DMS 273 treated with DMSO at 0.1 percent for 48 hours (cell line): ENCODE measurements at regions not wholly inside any gene's neighbourhood (a gene's known extent, or its start where the extent isn't known, plus 50 kb on each side); places are given as distances from the start of the nearest gene placed in this dataset.

Source experiments
- DNase-seq: peaks from one replicate; lab custom pipeline; 2025; lab: John Stamatoyannopoulos, UW

DNA sequence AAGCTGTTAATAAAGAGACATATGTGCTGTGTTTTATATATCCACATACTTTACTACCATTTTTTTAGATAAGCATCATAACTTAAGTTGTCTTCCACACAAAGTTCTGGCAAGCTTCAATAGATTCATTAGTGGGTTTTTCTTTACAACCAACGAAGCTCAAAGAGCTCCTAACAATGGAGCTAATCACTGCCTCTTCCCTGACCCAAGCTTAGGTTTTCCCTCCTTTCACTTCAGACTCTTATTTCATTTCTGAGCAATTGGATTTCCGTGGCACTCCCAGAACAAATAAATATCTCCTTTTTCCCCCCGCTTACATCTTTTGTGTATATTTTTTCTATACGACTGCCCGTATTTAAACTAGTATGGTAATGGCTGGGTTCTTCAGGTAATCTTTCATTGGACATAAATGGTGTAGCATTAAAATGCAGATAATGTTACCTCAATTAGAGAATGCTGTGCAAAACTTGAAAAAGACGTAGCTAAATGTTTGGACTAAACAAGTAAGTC is 275.5 kb upstream of the TMEM161B start:
- DNase-seq, result no peak

GRCh38 chr5:88542786-88543185 is 274.1 kb upstream of the TMEM161B start:
- DNase-seq, result no peak

GRCh38 chr5:88540471-88541115 is 271.9 kb upstream of the TMEM161B start:
- no peak for DNase-seq

DNA sequence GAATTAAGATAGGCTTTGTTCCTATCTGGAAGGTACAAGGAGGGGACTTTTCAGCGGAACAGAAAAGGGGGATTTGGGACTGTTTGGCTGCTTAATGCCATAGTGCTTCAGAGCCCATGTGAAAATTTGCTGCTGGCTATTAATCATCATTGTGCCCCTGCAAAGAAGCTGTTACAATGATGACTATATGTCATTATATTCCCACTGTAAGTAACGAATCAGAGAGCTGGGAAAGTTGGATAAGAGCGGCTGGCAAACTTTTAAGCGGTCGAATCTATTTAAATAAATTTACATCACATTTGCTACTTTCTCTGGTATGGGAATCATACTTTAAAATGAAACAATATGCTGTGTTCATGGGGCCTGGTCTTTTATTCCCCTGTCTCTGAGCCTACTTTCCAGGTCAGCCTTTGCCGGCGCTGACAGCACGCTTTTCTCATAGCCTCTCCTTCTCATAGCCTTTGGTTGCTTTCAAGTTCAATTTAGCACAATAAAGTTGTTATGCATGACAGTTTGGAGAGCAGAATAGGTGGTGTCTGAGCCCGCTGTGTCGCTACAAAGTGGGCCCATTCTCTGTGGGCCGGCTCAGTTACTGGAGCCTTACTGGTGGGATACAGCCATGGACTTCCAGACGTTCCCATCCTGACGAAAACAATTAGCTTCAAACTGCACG is 271.2 kb upstream of the TMEM161B start:
- DNase-seq, result no peak

- DNase-seq, result no peak
These were observed 270.4 kb upstream of the TMEM161B start for GRCh38 chr5:88539026-88539425.

- DNase-seq, result no peak
These were observed 267.5 kb upstream of the TMEM161B start for GRCh38 chr5:88536146-88536545.

GRCh38 chr5:88524941-88525340 is 256.3 kb upstream of the TMEM161B start:
- DNase-seq, result no peak

GRCh38 chr5:88519066-88519465 is 250.4 kb upstream of the TMEM161B start:
- no peak for DNase-seq

DNA sequence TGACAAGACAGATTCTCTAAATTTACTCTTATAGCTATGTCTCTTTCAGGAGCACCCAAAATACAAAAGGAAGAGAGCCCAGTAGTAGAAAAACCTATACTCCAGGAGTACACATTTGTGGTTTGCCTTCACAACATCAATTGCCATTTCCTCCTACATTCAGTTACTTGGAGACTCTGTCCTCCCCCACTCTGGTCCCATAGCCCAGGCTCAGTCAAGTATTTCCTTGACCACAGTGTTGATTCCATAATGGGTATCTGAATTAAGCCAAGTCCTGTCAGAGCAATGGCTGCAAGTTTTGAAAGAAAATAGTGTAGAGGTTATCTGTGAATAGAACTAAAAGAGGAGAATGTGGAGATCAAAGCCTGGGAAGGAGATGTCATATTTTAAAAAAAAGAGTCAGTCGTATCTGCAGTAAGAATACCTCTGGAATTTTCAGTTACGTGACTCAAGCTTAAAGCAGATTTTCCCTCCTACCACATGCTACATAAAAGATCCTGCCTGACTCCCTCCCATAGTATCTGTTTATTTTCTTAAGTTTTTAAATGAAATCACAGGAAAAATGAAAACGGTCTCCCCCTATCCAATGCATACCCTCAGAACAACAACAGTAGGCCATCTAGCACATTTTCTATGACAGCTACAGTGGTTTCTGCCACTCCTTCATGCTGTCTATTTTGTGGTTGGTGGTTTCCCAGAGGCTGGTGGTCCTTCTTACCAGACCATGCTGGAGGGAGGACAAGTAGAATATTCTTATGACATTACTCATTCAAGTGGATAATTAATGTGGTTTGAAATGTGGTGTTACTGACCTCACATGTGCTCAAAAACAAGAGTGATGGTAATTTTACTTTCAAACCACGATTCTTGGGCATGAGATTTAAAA is 249.7 kb upstream of the TMEM161B start:
- no peak for DNase-seq

DNA sequence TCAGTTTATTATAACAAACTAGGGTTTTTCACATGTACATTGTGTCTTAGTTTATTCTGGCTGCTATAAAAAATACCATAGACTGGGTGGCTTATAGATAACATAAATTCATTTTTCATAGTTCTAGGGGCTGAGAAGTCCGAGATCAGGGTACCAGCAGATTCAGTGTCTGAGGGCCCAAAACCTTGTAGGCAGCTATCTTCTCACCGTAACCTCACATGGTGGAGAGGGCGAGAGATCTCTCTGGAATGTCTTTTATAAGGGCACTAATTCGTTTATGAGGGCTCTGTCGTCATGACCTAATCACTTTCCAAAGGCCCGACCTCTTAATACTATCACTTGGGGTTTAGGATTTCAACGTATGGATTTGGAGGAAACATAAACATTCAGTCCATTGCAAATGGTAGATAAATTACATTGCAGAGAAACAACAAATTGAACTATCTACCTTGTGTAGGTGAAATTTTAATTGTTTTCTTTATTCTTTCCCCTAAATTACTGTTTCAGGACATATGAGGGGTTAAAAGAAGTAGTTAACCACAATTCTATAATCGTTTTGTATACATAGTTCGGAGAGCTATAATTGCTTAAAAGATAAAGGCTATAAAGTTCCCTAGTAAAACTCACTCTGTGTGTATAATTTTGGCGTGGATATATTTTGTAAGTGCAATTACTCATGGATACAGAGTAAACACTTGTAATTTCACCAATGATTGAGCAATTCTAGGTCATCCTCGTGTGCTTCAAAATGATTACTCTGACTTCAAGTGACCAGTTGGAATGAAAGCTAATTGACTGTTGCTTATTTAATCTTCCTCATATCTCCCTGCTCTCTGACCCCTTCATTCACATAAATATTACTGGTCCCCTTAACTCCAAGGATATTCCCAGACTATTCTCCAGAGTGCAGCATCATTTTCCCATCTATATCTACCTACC is 247.5 kb upstream of the TMEM161B start:
- no peak for DNase-seq

- no peak for DNase-seq
These were observed 246.4 kb upstream of the TMEM161B start for GRCh38 chr5:88515068-88515467.

DNA sequence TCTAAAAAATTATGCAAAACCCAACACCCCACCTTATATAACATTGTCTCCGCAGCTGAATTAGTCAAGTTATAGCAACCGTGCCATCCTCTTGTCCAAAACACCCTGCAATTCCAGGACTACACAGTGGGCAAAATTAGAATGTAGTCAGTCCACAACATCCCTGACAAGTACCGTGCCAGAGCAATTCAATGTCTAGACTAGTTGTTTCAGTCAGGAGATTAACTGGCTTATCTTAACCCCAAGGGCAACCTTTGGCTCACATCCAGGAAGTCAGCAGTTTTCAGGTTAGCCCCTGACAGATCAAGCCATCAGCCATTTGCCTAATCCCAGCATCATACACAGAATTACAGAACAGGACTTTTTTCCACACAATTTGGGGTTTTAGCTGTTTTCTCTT is 240.8 kb upstream of the TMEM161B start:
- no peak for DNase-seq

- no peak for DNase-seq
These were observed 238.6 kb upstream of the TMEM161B start for GRCh38 chr5:88507261-88507660.

DNA sequence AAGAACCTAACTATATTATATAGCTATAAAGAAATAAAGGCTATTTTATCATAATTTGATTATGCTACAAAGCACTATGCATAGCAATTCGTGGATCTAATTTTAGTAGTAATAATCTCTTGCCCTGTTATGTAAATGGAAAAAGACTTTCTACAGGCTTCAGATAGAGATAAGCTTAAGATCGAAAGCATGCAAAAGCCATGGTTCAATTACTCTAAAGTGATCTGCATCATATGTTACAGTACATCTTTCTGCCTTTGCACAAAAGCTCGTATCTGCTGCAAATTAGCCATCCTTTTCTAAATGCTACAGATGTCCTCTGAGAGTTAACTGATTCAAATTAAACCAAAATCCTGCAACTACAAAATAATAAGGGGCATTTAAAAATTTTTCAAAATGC is 234.8 kb upstream of the TMEM161B start:
- no peak for DNase-seq

- no peak for DNase-seq
These were observed 234.3 kb upstream of the TMEM161B start for GRCh38 chr5:88503041-88503345.

GRCh38 chr5:88502179-88503040 is 233.8 kb upstream of the TMEM161B start:
- no peak for DNase-seq

DNA sequence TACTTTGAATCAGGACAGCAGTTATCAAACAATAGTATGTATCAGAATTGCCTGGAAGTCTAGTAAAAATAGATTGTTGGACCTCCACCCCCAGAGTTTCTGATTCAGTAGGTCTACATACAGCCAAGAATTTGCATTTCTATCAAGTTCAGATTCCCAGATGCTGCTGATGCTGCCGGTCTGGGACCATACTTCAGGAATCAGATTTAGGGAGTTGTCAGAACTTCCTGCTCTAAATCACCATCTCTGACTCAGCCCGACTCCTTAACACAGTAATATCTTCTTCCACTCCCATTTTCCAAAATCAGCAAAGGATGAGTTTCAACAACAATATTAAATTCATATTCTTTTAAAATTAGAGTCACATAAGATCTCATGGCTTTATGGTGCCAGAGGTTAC is 227.2 kb upstream of the TMEM161B start:
- no peak for DNase-seq

DNA sequence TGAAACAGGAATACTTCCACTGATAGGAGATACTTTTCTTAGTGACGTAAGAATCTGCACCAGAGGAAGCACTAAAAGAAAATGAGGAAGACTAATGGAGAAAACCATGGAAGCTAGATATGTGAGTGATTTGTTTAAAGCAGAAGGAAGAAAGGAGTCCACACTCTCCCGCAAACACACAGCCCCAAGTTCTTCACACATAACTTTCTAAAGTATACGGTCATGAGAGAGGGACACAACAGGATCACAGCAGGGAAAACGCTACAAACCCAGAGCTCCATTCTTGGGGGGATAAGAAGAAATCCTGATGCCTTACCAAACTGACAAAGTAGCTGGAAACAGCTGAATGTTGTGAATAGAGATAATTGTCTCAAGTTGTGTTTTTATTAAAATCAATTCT is 222.2 kb upstream of the TMEM161B start:
- no peak for DNase-seq

GRCh38 chr5:88489364-88489763 is 220.7 kb upstream of the TMEM161B start:
- DNase-seq, result no peak

GRCh38 chr5:88488561-88488960 is 219.9 kb upstream of the TMEM161B start:
- DNase-seq, result no peak

GRCh38 chr5:88488130-88488529 is 219.5 kb upstream of the TMEM161B start:
- DNase-seq, result no peak
